ENCODE measurements at regions not wholly inside any gene's neighbourhood (a gene's known extent, or its start where the extent isn't known, plus 50 kb on each side); places are given as distances from the start of the nearest gene placed in this dataset.

- CTCF ChIA-PET: interaction anchor here (1.6 kb wide), 1 partner anchor 18 kb away, joined by 5 read pairs; no protein-coding TSS in a partner anchor
- Histone ChIP-seq H3K9ac (no peak overlapping the region), H3K27ac (ENCODE audit: low read depth in 2 of 2, low read length in 1 of 2) (no peak overlapping the region), H3K27me3 (ENCODE audit: insufficient read depth) (no peaks in the 10 kb centered on the region), H3F3A (replicated peaks; ENCODE audit: insufficient read depth) (no peaks in the 10 kb centered on the region), H3K4me3 (ENCODE audit: low read depth in 2 of 2, low read length in 1 of 2) (no peak overlapping the region), H4K20me1 (ENCODE audit: insufficient read depth) (no peaks in the 10 kb centered on the region), H3K36me3 (replicated peaks in 1 of 2; ENCODE audit: control insufficient read depth in 1 of 2, insufficient read depth in 2 of 2, low read length in 1 of 2) (no peaks in the 10 kb centered on the region), H3K9me2 (no peaks in the 10 kb centered on the region), H2AFZ (ENCODE audit: low read depth) (no peak overlapping the region), H3K9me3 (no peaks in the 10 kb centered on the region), H3K4me1 (ENCODE audit: control insufficient read depth in 1 of 2, insufficient read depth in 2 of 2, low read depth in 1 of 2, low read length in 1 of 2) (no peaks in the 10 kb centered on the region), H3K4me2 (no peak overlapping the region), H3K79me2 (ENCODE audit: insufficient read depth) (no peaks in the 10 kb centered on the region)
- no peak for DNase-seq
- POLR2A ChIA-PET: no interaction called here
- TF ChIP-seq SMC3 (IDR thresholded peaks at IDR 0.05; ENCODE audit: low read depth, low read length): no peak
- TF ChIP-seq RXRA (IDR thresholded peaks at IDR 0.05; ENCODE audit: borderline replicate concordance, low read depth): no peak
- TF ChIP-seq EP300 (IDR thresholded peaks at IDR 0.05; ENCODE audit: borderline replicate concordance in 1 of 2, low read depth in 1 of 2, low read length in 1 of 2): no peak
- no peak for TF ChIP-seq JUND (IDR thresholded peaks at IDR 0.05)
- no peak for TF ChIP-seq YY1 (IDR thresholded peaks at IDR 0.05; ENCODE audit: low read depth)
- no peak for TF ChIP-seq FOXM1 (IDR thresholded peaks at IDR 0.05; ENCODE audit: low read depth)
- TF ChIP-seq PBX3 (IDR thresholded peaks at IDR 0.05): no peak
- no peak for TF ChIP-seq FOSL2 (IDR thresholded peaks at IDR 0.05; ENCODE audit: borderline replicate concordance, low read depth)
- no peak for TF ChIP-seq EZH2phosphoT487 (IDR thresholded peaks at IDR 0.05; ENCODE audit: borderline replicate concordance, low read depth)
- TF ChIP-seq USF1 (IDR thresholded peaks at IDR 0.05; ENCODE audit: borderline replicate concordance, low read depth): no peak
- no peak for TF ChIP-seq NRF1 (IDR thresholded peaks at IDR 0.05; ENCODE audit: low read depth, low read length)
- TF ChIP-seq TEAD4 (IDR thresholded peaks at IDR 0.05; ENCODE audit: borderline replicate concordance, insufficient read depth): no peak
- no peak for TF ChIP-seq MAX (IDR thresholded peaks at IDR 0.05; ENCODE audit: low read depth)
- TF ChIP-seq GABPA (IDR thresholded peaks at IDR 0.05; ENCODE audit: low read depth): no peak
- TF ChIP-seq USF2 (IDR thresholded peaks at IDR 0.05; ENCODE audit: borderline replicate concordance, low read depth, low read length): no peak
- TF ChIP-seq SIN3A (IDR thresholded peaks at IDR 0.05; ENCODE audit: borderline replicate concordance, low read depth, low read length): no peak
- TF ChIP-seq TAF1 (IDR thresholded peaks at IDR 0.05; ENCODE audit: borderline replicate concordance, low read depth, low read length): no peak
- TF ChIP-seq REST (IDR thresholded peaks at IDR 0.05; ENCODE audit: low read depth, low read length): no peak
- WGBS (ENCODE audit: low lambda C conversion rate): 4% methylated on average over 4 of the region's 4 CpGs
These were observed 256.1 kb downstream of the PAX3 start for GRCh38 chr2:222042666-222043065.
